Muscle of back (tissue), 3 donors: ENCODE measurements at regions not wholly inside any gene's neighbourhood (a gene's known extent, or its start where the extent isn't known, plus 50 kb on each side); places are given as distances from the start of the nearest gene placed in this dataset.
A peak's percentile ranks its signal among the peaks of the same experiment; 100 is the strongest.
"Not testable (repeated sequence)": the region's sequence is repeated elsewhere in the genome, so short reads cannot be mapped to it uniquely, and the experiment has no call there.

Experiments
- DNase-seq, 3 donors: peaks; one replicate each; pipeline versions ENCODE4 v3.0.0 to v3.0.0-alpha.2; 2013

GRCh38 chr9:39566782-39567181, 211.3 kb downstream of the SPATA31A1 start:
- DNase-seq: not testable (repeated sequence)

DNA sequence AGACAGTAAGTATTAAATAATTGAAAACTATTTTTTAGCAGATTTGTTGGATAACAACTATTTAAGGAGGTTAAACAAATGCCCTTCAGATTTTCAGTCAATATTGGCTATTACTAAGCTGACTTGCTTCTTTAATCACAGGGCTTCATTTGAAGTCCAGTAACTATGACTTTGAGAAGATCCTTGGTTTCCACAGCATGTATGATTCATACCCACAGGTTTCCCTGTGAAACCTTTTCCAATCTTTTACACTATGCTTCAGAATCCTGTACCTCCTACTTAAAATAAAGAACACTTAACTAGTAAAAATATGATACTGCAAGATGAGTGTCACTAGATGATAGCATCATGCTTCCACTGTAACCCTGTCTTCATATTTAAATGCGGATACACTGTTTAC, 211.9 kb downstream of the SPATA31A1 start:
- not testable (repeated sequence) for DNase-seq

DNA sequence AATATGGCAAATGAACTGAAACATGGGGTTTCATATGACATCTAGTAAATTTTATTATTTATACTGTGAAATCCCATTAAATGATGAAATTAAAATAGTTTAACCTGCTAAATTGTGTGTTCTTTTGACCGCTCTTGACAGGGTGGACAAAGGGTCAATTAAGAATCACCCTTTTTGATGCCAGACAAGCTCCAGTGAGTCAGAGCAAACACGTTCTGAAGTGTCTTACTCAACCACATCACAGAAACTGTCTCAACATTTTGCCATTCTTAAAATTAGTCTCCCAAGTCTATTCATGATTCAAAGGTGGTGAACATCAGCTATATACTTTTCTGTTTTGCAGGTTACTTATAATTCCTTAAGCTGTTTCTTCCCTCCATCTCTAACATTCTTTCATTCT, 213.4 kb downstream of the SPATA31A1 start:
- not testable (repeated sequence) for DNase-seq

- not testable (repeated sequence) for DNase-seq
Observed at GRCh38 chr9:39573024-39574022, 217.9 kb downstream of the SPATA31A1 start.

GRCh38 chr9:39579000-39579399, 223.5 kb downstream of the SPATA31A1 start:
- DNase-seq: not testable (repeated sequence)

DNA sequence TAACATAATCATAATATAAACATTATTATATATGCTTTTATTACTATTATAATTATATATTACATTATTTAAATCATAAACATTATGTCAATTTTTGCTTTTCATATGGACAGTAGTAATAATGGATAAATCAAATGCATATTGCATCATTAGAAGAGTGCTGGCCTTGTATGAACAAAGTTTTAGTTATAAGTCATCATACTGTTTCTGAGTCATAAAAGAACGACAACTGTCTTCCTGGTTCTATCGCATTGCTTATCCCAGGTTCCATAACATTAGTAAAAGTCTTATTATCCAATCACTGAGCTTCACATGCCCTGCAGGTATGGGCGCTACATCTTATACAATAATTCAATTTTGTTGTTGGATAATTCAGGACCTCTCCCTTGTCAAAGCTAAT, 225.8 kb downstream of the SPATA31A1 start:
- not testable (repeated sequence) for DNase-seq

DNA sequence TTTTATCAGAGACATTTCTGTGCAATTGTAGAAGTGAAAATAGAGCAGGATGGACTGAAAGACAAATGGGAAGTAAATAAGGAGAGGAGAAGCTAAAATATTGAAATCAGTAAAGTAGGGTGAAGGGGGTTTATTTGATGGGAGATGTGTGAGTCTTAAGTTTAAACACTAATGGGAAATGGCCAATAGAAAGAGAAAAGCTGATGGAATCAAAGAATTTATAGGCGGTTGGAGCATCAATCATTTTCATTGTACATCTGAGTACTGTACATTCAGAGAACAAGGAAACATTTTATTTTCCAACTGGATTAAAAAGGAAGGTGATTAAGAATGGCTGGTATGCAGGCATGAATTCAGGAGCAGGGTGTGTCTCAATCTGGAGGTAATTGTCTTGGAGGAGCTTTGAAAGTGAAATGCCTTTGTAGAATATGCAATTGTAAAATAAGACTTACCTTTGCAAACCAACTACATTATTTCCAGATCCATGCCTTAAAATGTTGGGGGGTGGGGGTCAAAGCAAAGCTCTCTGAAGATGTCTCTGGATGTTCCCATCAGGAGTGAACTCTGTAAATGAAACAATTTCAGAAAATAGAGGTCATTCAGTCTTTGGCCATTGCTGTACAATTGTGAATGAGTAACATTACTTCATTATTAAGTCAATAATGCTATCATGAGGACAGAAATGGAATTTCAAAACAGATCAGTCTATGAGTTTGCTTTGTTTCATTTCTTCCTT, 227.4 kb downstream of the SPATA31A1 start:
- not testable (repeated sequence) for DNase-seq

GRCh38 chr9:39583413-39583747, 227.9 kb downstream of the SPATA31A1 start:
- not testable (repeated sequence) for DNase-seq

GRCh38 chr9:39585233-39585632, 229.8 kb downstream of the SPATA31A1 start:
- not testable (repeated sequence) for DNase-seq

- peak in 1 of 3 donors; percentile 25 for DNase-seq
Observed at GRCh38 chr9:39587844-39588499, 232.5 kb downstream of the SPATA31A1 start.

- DNase-seq: peak in 1 of 3 donors; percentile 16
Observed at GRCh38 chr9:39588500-39589137, 233.2 kb downstream of the SPATA31A1 start.

GRCh38 chr9:39604089-39604488, 248.6 kb downstream of the SPATA31A1 start:
- DNase-seq: not testable (repeated sequence)

GRCh38 chr9:39611449-39612231, 256.2 kb downstream of the SPATA31A1 start:
- not testable (repeated sequence) for DNase-seq

DNA sequence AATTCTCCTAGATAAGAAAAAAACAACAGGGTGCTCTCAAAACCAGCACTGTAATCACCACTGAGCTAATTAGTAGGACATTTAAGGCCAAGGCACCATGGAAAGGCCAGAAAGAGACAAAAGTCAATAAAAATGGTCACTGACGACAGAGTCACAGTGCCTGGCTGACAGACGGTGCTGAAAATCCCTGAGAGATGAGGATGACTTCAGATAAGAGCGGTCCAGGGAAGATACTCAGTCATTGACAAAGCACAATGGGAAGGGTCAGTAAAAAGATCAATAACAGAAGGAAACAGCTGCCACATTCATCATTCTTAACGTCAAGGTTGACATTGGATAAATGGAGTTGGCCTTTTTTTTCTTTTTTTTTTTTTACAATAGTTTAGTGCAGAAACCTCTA, 261.0 kb downstream of the SPATA31A1 start:
- not testable (repeated sequence) for DNase-seq

- DNase-seq: not testable (repeated sequence)
Observed at GRCh38 chr9:39624048-39624447, 268.6 kb downstream of the SPATA31A1 start.

GRCh38 chr9:39632071-39632470, 276.6 kb downstream of the SPATA31A1 start:
- not testable (repeated sequence) for DNase-seq

DNA sequence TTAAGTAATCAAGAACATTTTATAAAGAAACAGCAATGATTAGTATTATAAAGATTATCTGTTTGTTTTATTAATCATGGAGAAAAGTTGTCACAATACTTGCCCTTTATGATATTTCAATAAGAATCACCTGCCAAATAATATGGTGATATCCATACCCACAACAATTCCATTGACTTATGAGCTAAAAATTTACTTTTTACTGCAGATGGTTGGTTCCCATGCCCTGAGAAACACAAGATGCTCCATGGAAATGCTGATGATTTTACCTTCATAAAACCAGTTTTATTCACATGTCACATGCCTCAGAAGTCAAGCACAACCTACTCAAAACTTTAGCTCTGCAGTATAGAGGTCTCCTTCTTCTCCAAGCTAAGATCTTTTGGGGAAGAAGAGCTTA, 293.6 kb downstream of the SPATA31A1 start:
- DNase-seq: not testable (repeated sequence)

DNA sequence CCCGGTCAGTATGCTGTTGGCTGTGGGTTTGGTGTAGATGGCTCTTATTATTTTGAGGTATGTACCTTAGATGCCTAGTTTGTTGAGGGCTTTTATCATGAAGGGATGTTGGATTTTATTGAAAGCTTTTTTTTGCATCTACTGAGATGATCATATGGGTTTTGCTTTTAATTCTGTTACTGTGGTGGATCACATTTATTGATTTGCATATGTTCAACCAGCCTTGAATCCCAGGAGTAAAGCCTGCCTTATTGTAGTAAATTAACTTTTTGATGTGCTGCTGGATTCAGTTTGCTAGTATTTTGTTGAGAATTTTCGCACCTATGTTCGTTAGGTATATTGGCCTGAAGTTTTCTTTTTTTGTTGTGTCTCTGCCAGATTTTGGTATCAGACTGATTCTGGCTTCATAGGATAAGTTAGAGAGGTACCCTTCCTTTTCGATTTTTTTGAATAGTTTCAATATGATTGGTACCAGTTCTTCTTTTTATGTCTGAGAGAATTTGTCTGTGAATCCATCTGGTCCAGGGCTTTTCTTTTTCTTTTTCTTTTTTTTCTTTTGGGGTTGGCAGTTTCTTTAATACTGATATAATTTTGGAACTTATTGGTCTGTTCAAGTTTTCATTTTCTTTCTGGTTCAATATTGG, 301.6 kb downstream of the SPATA31A1 start:
- DNase-seq: not testable (repeated sequence)

- not testable (repeated sequence) for DNase-seq
Observed at GRCh38 chr9:39663020-39663419, 307.6 kb downstream of the SPATA31A1 start.

GRCh38 chr9:39663713-39664112, 308.2 kb downstream of the SPATA31A1 start:
- not testable (repeated sequence) for DNase-seq
